PC-9 (cell line): ENCODE measurements at regions not wholly inside any gene's neighbourhood (a gene's known extent, or its start where the extent isn't known, plus 50 kb on each side); places are given as distances from the start of the nearest gene placed in this dataset.

ENCODE experiments used
- BruUV-seq: library from RNA; stranded (reverse); fragments of 400-500 nt; replicated peaks from 2 replicates; lab custom pipeline; 2021; lab: Mats Ljungman, UMichigan
- CTCF ChIA-PET: fragments of 300-600 bp; sonication (Branson Sonifier 250); formaldehyde crosslinking; loops from one replicate; lab custom pipeline; 2022; ENCODE audit warnings: antibody characterized with exemption; lab: Charles Lee
- POLR2A ChIA-PET: fragments of 300-600 bp; sonication (Branson Sonifier 250); formaldehyde crosslinking; loops from one replicate; lab custom pipeline; 2022; ENCODE audit warnings: antibody characterized with exemption; ENCODE audit not compliant: unreplicated experiment; lab: Charles Lee
- DNase-seq, 2 experiments: peaks; one replicate each; pipeline versions ENCODE4 v3.0.0 to v3.0.0-alpha.2; 2015 to 2022; ENCODE audit warnings: mixed read lengths in 1 of 2
- H2AFZ ChIP-seq: fragments of 200-600 bp; sonication (generic); 2 replicates; pipeline ENCODE4 v1.8.1; 2017; ENCODE audit warnings: antibody characterized with exemption
- H3F3A ChIP-seq: fragments of 200-600 bp; sonication (generic); 2 replicates; pipeline ENCODE4 v1.8.1; 2017; ENCODE audit warnings: antibody characterized with exemption, mild to moderate bottlenecking, low read depth; ENCODE audit not compliant: insufficient read depth
- H3K27ac ChIP-seq: fragments of 200-600 bp; sonication (generic); 2 replicates; pipeline ENCODE4 v1.6.1; 2016; ENCODE audit warnings: mixed run types
- H3K27me3 ChIP-seq: fragments of 200-600 bp; sonication (generic); 2 replicates; pipeline ENCODE4 v1.6.1; 2016; ENCODE audit warnings: low read depth, mixed run types; ENCODE audit not compliant: insufficient read depth
- H3K36me3 ChIP-seq: fragments of 200-600 bp; sonication (generic); 2 replicates; pipeline ENCODE4 v1.6.1; 2016; ENCODE audit warnings: low read depth, mixed run types
- H3K4me1 ChIP-seq: fragments of 200-600 bp; sonication (generic); replicated peaks from 2 replicates; pipeline ENCODE4 v1.6.1; 2016; ENCODE audit warnings: mixed run types; ENCODE audit not compliant: insufficient read depth
- H3K4me2 ChIP-seq: fragments of 200-600 bp; sonication (generic); 2 replicates; pipeline ENCODE4 v1.6.1; 2017; ENCODE audit warnings: mixed run types
- H3K4me3 ChIP-seq: fragments of 200-600 bp; sonication (generic); 2 replicates; pipeline ENCODE4 v1.6.1; 2016; ENCODE audit warnings: mixed run types
- H3K79me2 ChIP-seq: fragments of 200-600 bp; sonication (generic); 2 replicates; pipeline ENCODE4 v1.6.1; 2017; ENCODE audit warnings: low read depth, mixed run types
- H3K9me2 ChIP-seq: fragments of 200-600 bp; sonication (generic); 2 replicates; pipeline ENCODE4 v1.8.1; 2017; ENCODE audit warnings: mild to moderate bottlenecking; ENCODE audit not compliant: insufficient read depth
- H3K9me3 ChIP-seq: fragments of 200-600 bp; sonication (generic); 2 replicates; pipeline ENCODE4 v1.8.1; 2016; ENCODE audit warnings: low read depth; ENCODE audit not compliant: insufficient read depth
- H4K20me1 ChIP-seq: fragments of 200-600 bp; sonication (generic); 2 replicates; pipeline ENCODE4 v1.8.1; 2017; ENCODE audit not compliant: insufficient read depth
- CTCF ChIP-seq: fragments of 200-600 bp; sonication (generic); conservative IDR thresholded peaks from 2 replicates; pipeline ENCODE4 v1.6.1; 2017; ENCODE audit warnings: mixed run types, antibody characterized with exemption, mild to moderate bottlenecking, moderate library complexity
- EZH2 ChIP-seq: fragments of 200-600 bp; sonication (generic); IDR thresholded peaks from 2 replicates; pipeline ENCODE4 v1.8.0; 2017; ENCODE audit warnings: antibody characterized with exemption, low read depth
- intact Hi-C: fragments of 100-400 bp; cut with micrococcal nuclease; formaldehyde crosslinking; loops from one replicate; pipeline ENCODE4 v1.10.0; 2022; ENCODE audit not compliant: unreplicated experiment

- ChIA-PET CTCF (no interaction called here), POLR2A (no interaction called here)
- Histone ChIP-seq H3K9me3 (no peaks in the 10 kb centered on the region), H3K4me2 (no peak overlapping the region), H3K4me3 (no peak overlapping the region), H4K20me1 (no peaks in the 10 kb centered on the region), H3K9me2 (no peaks in the 10 kb centered on the region), H3K27me3 (no peaks in the 10 kb centered on the region), H3K4me1 (no peaks in the 10 kb centered on the region), H3K79me2 (no peaks in the 10 kb centered on the region), H2AFZ (no peak overlapping the region), H3K27ac (no peak overlapping the region), H3F3A (no peaks in the 10 kb centered on the region), H3K36me3 (no peaks in the 10 kb centered on the region)
- intact Hi-C loops = no loop called here
- TF ChIP-seq CTCF (no peak), EZH2 (no peak)
- no TSS peak for BruUV-seq
- no peak for DNase-seq
Measured at GRCh38 chr2:8058652-8059051, 623.2 kb upstream of the ID2 start.

GRCh38 chr2:8059255-8059654 is 622.6 kb upstream of the ID2 start:
- H3K27me3 ChIP-seq = no peaks in the 10 kb centered on the region
- ChIA-PET CTCF (no interaction called here), POLR2A (no interaction called here)
- no peaks in the 10 kb centered on the region for H3K79me2 ChIP-seq
- H3K9me2 ChIP-seq = no peaks in the 10 kb centered on the region
- DNase-seq = no peak
- H3K4me3 ChIP-seq = no peak overlapping the region
- H3F3A ChIP-seq = no peaks in the 10 kb centered on the region
- H2AFZ ChIP-seq = no peak overlapping the region
- no peak overlapping the region for H3K27ac ChIP-seq
- no peaks in the 10 kb centered on the region for H4K20me1 ChIP-seq
- no TSS peak for BruUV-seq
- no peaks in the 10 kb centered on the region for H3K9me3 ChIP-seq
- no peak overlapping the region for H3K4me2 ChIP-seq
- no peaks in the 10 kb centered on the region for H3K36me3 ChIP-seq
- no peaks in the 10 kb centered on the region for H3K4me1 ChIP-seq
- intact Hi-C loops = no loop called here
- TF ChIP-seq EZH2 = no peak
- TF ChIP-seq CTCF = no peak

- no peak for DNase-seq
- Histone ChIP-seq H3K36me3 (no peaks in the 10 kb centered on the region), H3F3A (no peaks in the 10 kb centered on the region), H3K4me3 (no peak overlapping the region), H3K4me1 (no peaks in the 10 kb centered on the region), H2AFZ (no peak overlapping the region), H3K79me2 (no peaks in the 10 kb centered on the region), H3K4me2 (no peak overlapping the region), H3K27me3 (no peaks in the 10 kb centered on the region), H4K20me1 (no peaks in the 10 kb centered on the region), H3K9me2 (no peaks in the 10 kb centered on the region), H3K9me3 (no peaks in the 10 kb centered on the region), H3K27ac (no peak overlapping the region)
- intact Hi-C loops = no loop called here
- ChIA-PET POLR2A (no interaction called here), CTCF (no interaction called here)
- BruUV-seq = no TSS peak
- TF ChIP-seq CTCF (no peak), EZH2 (no peak)
Measured at GRCh38 chr2:8059794-8060193, 622.1 kb upstream of the ID2 start.
